ENCODE measurements at regions not wholly inside any gene's neighbourhood (a gene's known extent, or its start where the extent isn't known, plus 50 kb on each side); places are given as distances from the start of the nearest gene placed in this dataset.

GRCh38 chr12:38523920-38524319 lies 207.3 kb downstream of the ALG10B start:
- no peak for TF ChIP-seq CTCF (conservative IDR thresholded peaks at IDR 0.05)
- TF ChIP-seq ZFX (IDR thresholded peaks at IDR 0.05) = no peak

Data from C4-2B (cell line).